Limb (tissue), 2 donors: ENCODE measurements at regions not wholly inside any gene's neighbourhood (a gene's known extent, or its start where the extent isn't known, plus 50 kb on each side); places are given as distances from the start of the nearest gene placed in this dataset.

Experiments used
- DNase-seq, 2 donors: peaks; one replicate each; pipeline ENCODE4 v3.0.0-alpha.2; 2016; ENCODE audit errors: extremely low spot score in 2 of 2

GRCh38 chr18:47484068-47484467, 232.6 kb upstream of the SKOR2 start:
- DNase-seq = no peak

GRCh38 chr18:47480166-47480565, 228.7 kb upstream of the SKOR2 start:
- DNase-seq = no peak

- no peak for DNase-seq
Measured at GRCh38 chr18:47471784-47472183, 220.3 kb upstream of the SKOR2 start.

GRCh38 chr18:47470941-47471340, 219.5 kb upstream of the SKOR2 start:
- DNase-seq = no peak

GRCh38 chr18:47469576-47469975, 218.1 kb upstream of the SKOR2 start:
- no peak for DNase-seq

GRCh38 chr18:47461977-47462376, 210.5 kb upstream of the SKOR2 start:
- no peak for DNase-seq

GRCh38 chr18:47461406-47461948, 210.0 kb upstream of the SKOR2 start:
- DNase-seq = no peak

- DNase-seq = no peak
Measured at GRCh38 chr18:47458483-47458882, 207.0 kb upstream of the SKOR2 start.

- DNase-seq = no peak
Measured at GRCh38 chr18:47457614-47458013, 206.2 kb upstream of the SKOR2 start.

GRCh38 chr18:47453038-47453437, 201.6 kb upstream of the SKOR2 start:
- no peak for DNase-seq

GRCh38 chr18:47448956-47449355, 197.5 kb upstream of the SKOR2 start:
- no peak for DNase-seq

GRCh38 chr18:47441914-47442313, 190.5 kb upstream of the SKOR2 start:
- no peak for DNase-seq

GRCh38 chr18:47438001-47438400, 186.5 kb upstream of the SKOR2 start:
- no peak for DNase-seq

GRCh38 chr18:47436871-47437270, 185.4 kb upstream of the SKOR2 start:
- DNase-seq = no peak

GRCh38 chr18:47434214-47434746, 182.8 kb upstream of the SKOR2 start:
- DNase-seq = no peak

GRCh38 chr18:47427923-47428637, 176.6 kb upstream of the SKOR2 start:
- no peak for DNase-seq

GRCh38 chr18:47427072-47427471, 175.6 kb upstream of the SKOR2 start:
- DNase-seq = no peak

- DNase-seq = no peak
Measured at GRCh38 chr18:47425365-47425764, 173.9 kb upstream of the SKOR2 start.

GRCh38 chr18:47422524-47422923, 171.1 kb upstream of the SKOR2 start:
- no peak for DNase-seq

- DNase-seq = no peak
Measured at GRCh38 chr18:47420130-47420529, 168.7 kb upstream of the SKOR2 start.

GRCh38 chr18:47418746-47419145, 167.3 kb upstream of the SKOR2 start:
- no peak for DNase-seq

GRCh38 chr18:47417807-47418206, 166.3 kb upstream of the SKOR2 start:
- no peak for DNase-seq

- no peak for DNase-seq
Measured at GRCh38 chr18:47415881-47416280, 164.4 kb upstream of the SKOR2 start.
